OCI-LY7 (cell line): ENCODE measurements at regions not wholly inside any gene's neighbourhood (a gene's known extent, or its start where the extent isn't known, plus 50 kb on each side); places are given as distances from the start of the nearest gene placed in this dataset.

Experiments
- CTCF ChIP-seq: fragments of 200-600 bp; sonication (generic); conservative IDR thresholded peaks from 2 replicates; pipeline ENCODE4 v1.5.1; 2014; ENCODE audit warnings: mild to moderate bottlenecking, antibody characterized with exemption, low read length, moderate library complexity, mixed read lengths
- EZH2phosphoT487 ChIP-seq: fragments of 200-600 bp; sonication (generic); IDR thresholded peaks from 2 replicates; pipeline ENCODE4 v1.6.1; 2018; ENCODE audit warnings: low read depth, borderline replicate concordance, mild to moderate bottlenecking, mixed run types, antibody characterized with exemption, low read length, moderate library complexity, mixed read lengths

- TF ChIP-seq CTCF (no peak), EZH2phosphoT487 (no peak)
Observed at GRCh38 chr5:26805076-26805475, 233.3 kb downstream of the CDH9 start.
